Mesenchymal stem cell (in vitro differentiated cells and primary cell): ENCODE measurements at regions not wholly inside any gene's neighbourhood (a gene's known extent, or its start where the extent isn't known, plus 50 kb on each side); places are given as distances from the start of the nearest gene placed in this dataset.

Source experiments
- DNase-seq: peaks from one replicate; pipeline ENCODE4 v3.0.0-alpha.2; 2013
- H2AFZ ChIP-seq: one replicate; pipeline ENCODE4 v1.6.1; 2013; ENCODE audit warnings: low read depth, mild to moderate bottlenecking, control low read depth, inconsistent platforms, low read length, moderate library complexity
- H2AK5ac ChIP-seq: 2 replicates; pipeline ENCODE4 v1.6.1; 2013; ENCODE audit warnings: low read length, moderate library complexity, mild to moderate bottlenecking, inconsistent platforms; ENCODE audit not compliant: severe bottlenecking
- H2BK120ac ChIP-seq: one replicate; pipeline ENCODE4 v1.6.1; 2013; ENCODE audit warnings: low read depth, mild to moderate bottlenecking, inconsistent platforms, low read length, moderate library complexity
- H2BK12ac ChIP-seq, 2 experiments: one replicate each; pipeline ENCODE4 v1.6.1; 2013; ENCODE audit warnings: inconsistent platforms in 2 of 2, low read length in 2 of 2, mild to moderate bottlenecking in 2 of 2, moderate library complexity in 2 of 2, control low read depth in 1 of 2
- H2BK15ac ChIP-seq: one replicate; pipeline ENCODE4 v1.6.1; 2013; ENCODE audit warnings: mild to moderate bottlenecking, low read depth, inconsistent platforms; ENCODE audit not compliant: poor library complexity, severe bottlenecking
- H2BK5ac ChIP-seq: 2 replicates; pipeline ENCODE4 v1.6.1; 2013; ENCODE audit warnings: low read depth, mild to moderate bottlenecking, low read length, control low read depth, inconsistent platforms; ENCODE audit not compliant: poor library complexity, severe bottlenecking
- H3K14ac ChIP-seq, 2 experiments: one replicate each; pipeline ENCODE4 v1.6.1; 2013; ENCODE audit warnings: inconsistent platforms in 2 of 2, low read length in 2 of 2, control low read depth in 1 of 2, mild to moderate bottlenecking in 1 of 2, moderate library complexity in 1 of 2
- H3K18ac ChIP-seq, 2 experiments: one replicate each; pipeline ENCODE4 v1.6.1; 2013; ENCODE audit warnings: inconsistent platforms in 2 of 2, low read length in 2 of 2, control low read depth in 1 of 2, low read depth in 1 of 2, mild to moderate bottlenecking in 1 of 2
- H3K23ac ChIP-seq, 2 experiments: one replicate each; pipeline ENCODE4 v1.6.1; 2013; ENCODE audit warnings: inconsistent platforms in 2 of 2, low read length in 2 of 2, mild to moderate bottlenecking in 2 of 2, moderate library complexity in 2 of 2, control low read depth in 1 of 2
- H3K27ac ChIP-seq: 2 replicates; pipeline ENCODE4 v1.5.1; 2013; ENCODE audit warnings: mild to moderate bottlenecking, moderate library complexity, low read length, control low read depth, inconsistent platforms; ENCODE audit not compliant: poor library complexity, severe bottlenecking
- H3K27me3 ChIP-seq, 2 experiments: 2 replicates each; pipeline versions ENCODE4 v1.6.1 to v1.7.0; 2013; ENCODE audit warnings: low read length in 2 of 2, mild to moderate bottlenecking in 2 of 2, moderate library complexity in 2 of 2, control low read depth in 1 of 2, inconsistent platforms in 1 of 2; ENCODE audit not compliant: control insufficient read depth in 1 of 2, insufficient read depth in 1 of 2
- H3K36me3 ChIP-seq, 2 experiments: 2 replicates each; pipeline versions ENCODE4 v1.6.1 to v1.7.0; 2013; ENCODE audit warnings: low read length in 2 of 2, control low read depth in 1 of 2, inconsistent platforms in 1 of 2, low read depth in 1 of 2, mild to moderate bottlenecking in 1 of 2; ENCODE audit not compliant: insufficient read depth in 2 of 2, control insufficient read depth in 1 of 2
- H3K4ac ChIP-seq, 2 experiments: one replicate each; pipeline ENCODE4 v1.6.1; 2013; ENCODE audit warnings: inconsistent platforms in 2 of 2, low read length in 2 of 2, mild to moderate bottlenecking in 2 of 2, moderate library complexity in 2 of 2, control low read depth in 1 of 2, low read depth in 1 of 2
- H3K4me1 ChIP-seq: 2 replicates; pipeline ENCODE4 v1.6.1; 2013; ENCODE audit warnings: low read depth, low read length, control low read depth; ENCODE audit not compliant: control insufficient read depth, insufficient read depth
- H3K4me2 ChIP-seq: 2 replicates; pipeline ENCODE4 v1.6.1; 2013; ENCODE audit warnings: low read length, mild to moderate bottlenecking, inconsistent platforms; ENCODE audit not compliant: poor library complexity, severe bottlenecking
- H3K4me3 ChIP-seq, 2 experiments: 2 replicates each; pipeline versions ENCODE4 v1.5.1 to v1.7.0; 2013; ENCODE audit warnings: low read length in 2 of 2, mild to moderate bottlenecking in 2 of 2, control low read depth in 1 of 2, low read depth in 1 of 2; ENCODE audit not compliant: insufficient read depth in 1 of 2
- H3K79me1 ChIP-seq: replicated peaks from 2 replicates; pipeline ENCODE4 v1.6.1; 2013; ENCODE audit warnings: mild to moderate bottlenecking, control low read depth, low read length, inconsistent platforms; ENCODE audit not compliant: poor library complexity, severe bottlenecking
- H3K9ac ChIP-seq: 2 replicates; pipeline ENCODE4 v1.7.0; 2013; ENCODE audit warnings: mild to moderate bottlenecking, low read length, moderate library complexity
- H3K9me3 ChIP-seq: 2 replicates; pipeline ENCODE4 v1.7.0; 2013; ENCODE audit warnings: mild to moderate bottlenecking, low read length; ENCODE audit not compliant: control insufficient read depth
- H4K8ac ChIP-seq: one replicate; pipeline ENCODE4 v1.6.1; 2013; ENCODE audit warnings: inconsistent platforms, mild to moderate bottlenecking, low read length, moderate library complexity
- H4K91ac ChIP-seq: one replicate; pipeline ENCODE4 v1.6.1; 2013; ENCODE audit warnings: mild to moderate bottlenecking, low read length, inconsistent platforms
- WGBS: methylation state at CpG from one replicate; pipeline ENCODE4 v1.1.7; 2013; ENCODE audit warnings: mixed read lengths; 5-methylcytosine and 5-hydroxymethylcytosine counted together

- H3K23ac ChIP-seq = no peak overlapping the region
- H2BK12ac ChIP-seq = no peak overlapping the region
- no peak overlapping the region for H3K14ac ChIP-seq
- H3K9ac ChIP-seq = no peak overlapping the region
- H2BK15ac ChIP-seq = no peak overlapping the region
- H2BK5ac ChIP-seq = no peak overlapping the region
- no peak overlapping the region for H3K18ac ChIP-seq
- H3K36me3 ChIP-seq = no peaks in the 10 kb centered on the region
- no peak overlapping the region for H4K8ac ChIP-seq
- H3K27ac ChIP-seq = no peak overlapping the region
- no peaks in the 10 kb centered on the region for H3K4me1 ChIP-seq
- no peak overlapping the region for H3K4me2 ChIP-seq
- H3K27me3 ChIP-seq = peaks cover 0 to 13% of the 10 kb centered on the region in 2 experiments
- no peaks in the 10 kb centered on the region for H3K9me3 ChIP-seq
- H4K91ac ChIP-seq = no peak overlapping the region
- no peak overlapping the region for H3K4ac ChIP-seq
- no peak overlapping the region for H3K4me3 ChIP-seq
- no peak overlapping the region for H2AK5ac ChIP-seq
- no peak overlapping the region for H2AFZ ChIP-seq
- no peak overlapping the region for H2BK120ac ChIP-seq
- 79% methylated on average over 3 of the region's 3 CpGs for WGBS
- DNase-seq = no peak
- H3K79me1 ChIP-seq = no peaks in the 10 kb centered on the region
Observed at GRCh38 chr5:68818870-68819269, 274.9 kb upstream of the SLC30A5 start.

- Histone ChIP-seq H2BK12ac (no peak overlapping the region), H2AFZ (no peak overlapping the region), H3K4me2 (no peak overlapping the region), H2AK5ac (no peak overlapping the region), H3K4me1 (no peaks in the 10 kb centered on the region), H3K4ac (no peak overlapping the region), H3K9me3 (no peaks in the 10 kb centered on the region), H2BK15ac (no peak overlapping the region), H2BK5ac (no peak overlapping the region), H4K91ac (no peak overlapping the region), H3K23ac (no peak overlapping the region), H2BK120ac (no peak overlapping the region), H3K4me3 (no peak overlapping the region), H3K18ac (no peak overlapping the region), H3K79me1 (no peaks in the 10 kb centered on the region), H3K36me3 (no peaks in the 10 kb centered on the region), H3K14ac (no peak overlapping the region), H3K27me3 (peaks cover 0 to 13% of the 10 kb centered on the region in 2 experiments), H3K27ac (no peak overlapping the region), H3K9ac (no peak overlapping the region), H4K8ac (no peak overlapping the region)
- no peak for DNase-seq
- WGBS = 89% methylated on average over 2 of the region's 2 CpGs
Observed at GRCh38 chr5:68821056-68821455, 272.8 kb upstream of the SLC30A5 start.

DNA sequence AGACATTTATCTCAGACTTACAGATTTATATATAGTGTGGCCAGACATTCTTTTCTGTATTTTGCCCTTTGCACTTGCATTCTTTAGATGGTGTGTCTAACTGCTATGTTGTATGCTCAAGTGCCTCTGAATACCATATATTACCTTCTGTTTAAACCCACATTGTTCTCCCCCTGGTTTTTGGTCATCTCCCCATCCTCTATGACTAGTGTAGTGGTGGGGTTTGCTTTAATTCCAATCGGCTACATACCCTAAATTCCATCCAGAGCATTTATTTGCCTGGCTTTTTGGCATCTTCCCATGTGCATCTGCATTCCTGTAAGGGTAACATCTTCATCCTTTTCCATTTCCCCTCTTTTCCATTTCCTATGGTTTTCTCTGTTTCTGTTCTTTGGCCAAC is 271.0 kb upstream of the SLC30A5 start:
- H3K27me3 ChIP-seq = peaks cover 0 to 13% of the 10 kb centered on the region in 2 experiments
- no peak overlapping the region for H3K14ac ChIP-seq
- 79% methylated on average over 1 of the region's 1 CpG for WGBS
- H4K91ac ChIP-seq = no peak overlapping the region
- no peaks in the 10 kb centered on the region for H3K79me1 ChIP-seq
- no peak overlapping the region for H3K4me2 ChIP-seq
- H3K23ac ChIP-seq = no peak overlapping the region
- no peak overlapping the region for H2AK5ac ChIP-seq
- no peaks in the 10 kb centered on the region for H3K9me3 ChIP-seq
- no peak overlapping the region for H3K27ac ChIP-seq
- H2BK120ac ChIP-seq = no peak overlapping the region
- H2BK15ac ChIP-seq = no peak overlapping the region
- H3K9ac ChIP-seq = no peak overlapping the region
- H3K18ac ChIP-seq = no peak overlapping the region
- H2AFZ ChIP-seq = no peak overlapping the region
- no peak for DNase-seq
- no peak overlapping the region for H2BK5ac ChIP-seq
- no peak overlapping the region for H3K4ac ChIP-seq
- H3K4me1 ChIP-seq = no peaks in the 10 kb centered on the region
- H3K36me3 ChIP-seq = no peaks in the 10 kb centered on the region
- no peak overlapping the region for H3K4me3 ChIP-seq
- no peak overlapping the region for H2BK12ac ChIP-seq
- no peak overlapping the region for H4K8ac ChIP-seq

DNA sequence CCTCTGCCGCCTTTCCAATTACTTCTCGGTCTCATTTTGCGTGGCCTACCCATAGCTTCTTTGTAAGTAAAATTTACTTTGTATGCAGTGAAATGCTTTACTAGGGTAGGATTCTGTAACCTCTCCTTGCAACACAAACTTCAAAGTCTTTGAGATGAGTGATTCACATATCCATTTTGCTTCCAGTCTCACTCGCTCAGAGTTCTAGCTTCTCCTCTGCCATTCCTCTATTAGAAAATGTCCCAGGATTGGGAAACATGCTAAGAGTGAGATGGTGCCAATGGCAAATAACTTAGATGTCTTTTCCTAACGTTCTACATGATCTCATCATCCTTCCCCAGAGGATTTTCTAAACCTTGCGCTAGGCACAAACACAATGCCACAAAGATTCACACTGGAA is 270.5 kb upstream of the SLC30A5 start:
- Histone ChIP-seq H2BK15ac (no peak overlapping the region), H3K4me3 (no peak overlapping the region), H2AK5ac (no peak overlapping the region), H4K91ac (no peak overlapping the region), H2BK5ac (no peak overlapping the region), H2BK12ac (no peak overlapping the region), H3K4ac (no peak overlapping the region), H3K36me3 (no peaks in the 10 kb centered on the region), H3K4me1 (no peaks in the 10 kb centered on the region), H3K79me1 (no peaks in the 10 kb centered on the region), H3K27me3 (peaks cover 0 to 13% of the 10 kb centered on the region in 2 experiments), H3K4me2 (no peak overlapping the region), H3K18ac (no peak overlapping the region), H3K23ac (no peak overlapping the region), H3K14ac (no peak overlapping the region), H4K8ac (no peak overlapping the region), H3K9me3 (no peaks in the 10 kb centered on the region), H2AFZ (no peak overlapping the region), H3K9ac (no peak overlapping the region), H3K27ac (no peak overlapping the region), H2BK120ac (no peak overlapping the region)
- no peak for DNase-seq
- 78% methylated on average over 2 of the region's 6 CpGs for WGBS
